HEK293 (cell line): ENCODE measurements at regions not wholly inside any gene's neighbourhood (a gene's known extent, or its start where the extent isn't known, plus 50 kb on each side); places are given as distances from the start of the nearest gene placed in this dataset.

ENCODE experiments used
- CTCF ChIA-PET: fragments of 350-600 bp; formaldehyde crosslinking; extraction: SDS; loops from one replicate; lab custom pipeline; 2021; ENCODE audit warnings: antibody characterized with exemption; lab: Yijun Ruan, JAX
- POLR2A ChIA-PET: fragments of 300-600 bp; formaldehyde crosslinking; extraction: SDS; loops from one replicate; lab custom pipeline; 2020; ENCODE audit warnings: antibody characterized with exemption, inconsistent platforms; lab: Yijun Ruan, JAX
- H3K27ac ChIP-seq: fragments of 200-500 bp; sonication (Bioruptor generic); 2 replicates; pipeline ENCODE4 v1.5.1; 2014; ENCODE audit warnings: low read depth, low read length, control low read depth, inconsistent platforms; ENCODE audit errors: extremely low read depth
- H3K36me3 ChIP-seq, 2 experiments: fragments of 200-500 bp in 1 of 2; sonication (Bioruptor generic) in 1 of 2; 1 replicate in 1 of 2; 2 replicates in 1 of 2; pipeline ENCODE4 v1.5.1; 2014 to 2017; ENCODE audit warnings: inconsistent platforms in 2 of 2, low read length in 2 of 2; ENCODE audit not compliant: control insufficient read depth in 2 of 2, insufficient read depth in 1 of 2
- H3K4me1 ChIP-seq: fragments of 200-500 bp; sonication (Bioruptor generic); 2 replicates; pipeline ENCODE4 v1.5.1; 2014; ENCODE audit warnings: mild to moderate bottlenecking, low read length, inconsistent platforms; ENCODE audit not compliant: control insufficient read depth, insufficient read depth
- H3K4me3 ChIP-seq: 2 replicates; pipeline ENCODE4 v1.5.1; 2011; ENCODE audit warnings: low read depth, mild to moderate bottlenecking, control low read depth, low read length, moderate library complexity
- H3K9me3 ChIP-seq: fragments of 200-500 bp; sonication (Bioruptor generic); 2 replicates; pipeline ENCODE4 v1.5.1; 2014; ENCODE audit warnings: low read depth, low read length, inconsistent platforms; ENCODE audit not compliant: control insufficient read depth, insufficient read depth
- CTCF ChIP-seq: fragments of 450-650 bp; formaldehyde crosslinking; IDR thresholded peaks from 2 replicates; pipeline ENCODE4 v1.5.1; 2016; ENCODE audit warnings: missing biosample characterization, missing genetic modification characterization
- GLIS2 ChIP-seq: fragments of 450-650 bp; formaldehyde crosslinking; IDR thresholded peaks from 2 replicates; pipeline ENCODE4 v1.5.1; 2016; ENCODE audit warnings: missing biosample characterization, missing genetic modification characterization
- SCRT1 ChIP-seq: fragments of 450-650 bp; formaldehyde crosslinking; IDR thresholded peaks from 2 replicates; pipeline ENCODE4 v1.5.1; 2016; ENCODE audit warnings: missing biosample characterization, missing genetic modification characterization, borderline replicate concordance
- YY2 ChIP-seq: fragments of 450-650 bp; formaldehyde crosslinking; IDR thresholded peaks from 2 replicates; pipeline ENCODE4 v1.5.1; 2016; ENCODE audit warnings: missing biosample characterization, missing genetic modification characterization
- ZNF132 ChIP-seq: fragments of 450-650 bp; formaldehyde crosslinking; IDR thresholded peaks from 2 replicates; pipeline ENCODE4 v1.5.1; 2017; ENCODE audit warnings: missing biosample characterization, missing genetic modification characterization, borderline replicate concordance
- ZNF140 ChIP-seq: fragments of 450-650 bp; formaldehyde crosslinking; IDR thresholded peaks from 2 replicates; pipeline ENCODE4 v1.5.1; 2016; ENCODE audit warnings: missing biosample characterization, missing genetic modification characterization
- ZNF16 ChIP-seq: fragments of 450-650 bp; formaldehyde crosslinking; IDR thresholded peaks from 2 replicates; pipeline ENCODE4 v1.5.1; 2016; ENCODE audit warnings: low read depth, missing biosample characterization, missing genetic modification characterization
- ZNF174 ChIP-seq: fragments of 450-650 bp; formaldehyde crosslinking; IDR thresholded peaks from 2 replicates; pipeline ENCODE4 v1.5.0; 2017; ENCODE audit warnings: missing biosample characterization, mild to moderate bottlenecking, missing genetic modification characterization
- ZNF221 ChIP-seq: fragments of 450-650 bp; formaldehyde crosslinking; IDR thresholded peaks from 2 replicates; pipeline ENCODE4 v1.5.1; 2017; ENCODE audit warnings: missing biosample characterization, missing genetic modification characterization, borderline replicate concordance
- ZNF280C ChIP-seq: fragments of 450-650 bp; formaldehyde crosslinking; IDR thresholded peaks from 2 replicates; pipeline ENCODE4 v1.5.1; 2016; ENCODE audit warnings: missing biosample characterization, missing genetic modification characterization
- ZNF292 ChIP-seq: fragments of 450-650 bp; formaldehyde crosslinking; IDR thresholded peaks from 2 replicates; pipeline ENCODE4 v1.5.1; 2016; ENCODE audit warnings: low read depth, missing biosample characterization, missing genetic modification characterization, borderline replicate concordance
- ZNF302 ChIP-seq: fragments of 450-650 bp; formaldehyde crosslinking; IDR thresholded peaks from 2 replicates; pipeline ENCODE4 v1.5.1; 2016; ENCODE audit warnings: missing biosample characterization, missing genetic modification characterization, low read depth
- ZNF426 ChIP-seq: fragments of 450-650 bp; formaldehyde crosslinking; IDR thresholded peaks from 2 replicates; pipeline ENCODE4 v1.5.1; 2017; ENCODE audit warnings: missing biosample characterization, missing genetic modification characterization, mild to moderate bottlenecking, inconsistent platforms, moderate library complexity
- ZNF488 ChIP-seq: fragments of 450-650 bp; formaldehyde crosslinking; IDR thresholded peaks from 2 replicates; pipeline ENCODE4 v1.5.1; 2016; ENCODE audit warnings: missing biosample characterization, missing genetic modification characterization
- ZNF510 ChIP-seq: fragments of 450-650 bp; formaldehyde crosslinking; IDR thresholded peaks from 2 replicates; pipeline ENCODE4 v1.5.1; 2018; ENCODE audit warnings: mild to moderate bottlenecking, missing genetic modification characterization, missing biosample characterization; ENCODE audit not compliant: insufficient replicate concordance
- ZNF654 ChIP-seq: fragments of 450-650 bp; formaldehyde crosslinking; IDR thresholded peaks from 2 replicates; pipeline ENCODE4 v1.5.1; 2016; ENCODE audit warnings: low read depth, missing biosample characterization, missing genetic modification characterization
- ZNF664 ChIP-seq: fragments of 450-650 bp; formaldehyde crosslinking; IDR thresholded peaks from 2 replicates; pipeline ENCODE4 v1.5.1; 2016; ENCODE audit warnings: missing biosample characterization, missing genetic modification characterization
- ZNF670 ChIP-seq: fragments of 450-650 bp; formaldehyde crosslinking; IDR thresholded peaks from 2 replicates; pipeline ENCODE4 v1.5.1; 2016; ENCODE audit warnings: missing biosample characterization, missing genetic modification characterization, low read depth
- ZNF747 ChIP-seq: fragments of 450-650 bp; formaldehyde crosslinking; IDR thresholded peaks from 2 replicates; pipeline ENCODE4 v1.5.1; 2016; ENCODE audit warnings: missing biosample characterization, missing genetic modification characterization
- ZNF768 ChIP-seq: fragments of 450-650 bp; formaldehyde crosslinking; IDR thresholded peaks from 2 replicates; pipeline ENCODE4 v1.5.1; 2018; ENCODE audit warnings: missing biosample characterization, mild to moderate bottlenecking, missing genetic modification characterization
- ZSCAN16 ChIP-seq: fragments of 450-650 bp; formaldehyde crosslinking; IDR thresholded peaks from 2 replicates; pipeline ENCODE4 v1.5.1; 2016; ENCODE audit warnings: missing biosample characterization, missing genetic modification characterization
- ZSCAN30 ChIP-seq: fragments of 450-650 bp; IDR thresholded peaks from 2 replicates; pipeline ENCODE4 v1.5.1; 2018; ENCODE audit warnings: missing biosample characterization, mild to moderate bottlenecking, missing genetic modification characterization, moderate library complexity
- ZSCAN4 ChIP-seq: fragments of 450-650 bp; formaldehyde crosslinking; IDR thresholded peaks from 2 replicates; pipeline ENCODE4 v1.5.1; 2017; ENCODE audit warnings: missing biosample characterization, missing genetic modification characterization

GRCh38 chr12:115144425-115144824 is 460.4 kb upstream of the TBX3 start:
- CTCF ChIA-PET, result no interaction called here
- POLR2A ChIA-PET, result no interaction called here
- TF ChIP-seq ZNF302 (no peak), ZSCAN16 (no peak), ZNF16 (no peak), ZSCAN30 (no peak), ZNF747 (tag by site-specific recombination) (no peak), ZNF140 (no peak), ZNF426 (no peak), ZNF280C (no peak), ZNF221 (tag by site-specific recombination) (no peak), ZNF174 (tag by site-specific recombination) (no peak), ZSCAN4 (tag by site-specific recombination) (no peak), ZNF670 (tag by site-specific recombination) (no peak), ZNF132 (tag by site-specific recombination) (no peak)
- H3K4me3 ChIP-seq, result no peak overlapping the region
- no peak overlapping the region for H3K27ac ChIP-seq
- no peaks in the 10 kb centered on the region for H3K36me3 ChIP-seq
- no peaks in the 10 kb centered on the region for H3K9me3 ChIP-seq
- no peaks in the 10 kb centered on the region for H3K4me1 ChIP-seq

GRCh38 chr12:115140981-115141655 is 457.1 kb upstream of the TBX3 start:
- Histone ChIP-seq H3K27ac (no peak overlapping the region), H3K4me1 (no peaks in the 10 kb centered on the region), H3K36me3 (no peaks in the 10 kb centered on the region), H3K9me3 (no peaks in the 10 kb centered on the region), H3K4me3 (no peak overlapping the region)
- TF ChIP-seq ZNF510 (tag by site-specific recombination) (no peak), YY2 (tag by site-specific recombination) (no peak)
- ChIA-PET CTCF (interaction anchor here (0.8 kb wide), 1 partner anchor 68 kb away, joined by 3 read pairs; no protein-coding TSS in a partner anchor), POLR2A (no interaction called here)

GRCh38 chr12:115137812-115138521 is 454.0 kb upstream of the TBX3 start:
- Histone ChIP-seq H3K36me3 (no peaks in the 10 kb centered on the region), H3K4me1 (no peaks in the 10 kb centered on the region), H3K27ac (no peak overlapping the region), H3K9me3 (no peaks in the 10 kb centered on the region), H3K4me3 (no peak overlapping the region)
- CTCF ChIA-PET, result interaction anchor here (0.6 to 0.7 kb wide), 2 partner anchors 253 to 770 kb away, joined by 3 to 5 read pairs; no protein-coding TSS in a partner anchor
- POLR2A ChIA-PET, result no interaction called here
- no peak for TF ChIP-seq SCRT1 (tag by site-specific recombination)
- TF ChIP-seq ZNF654 (tag by site-specific recombination), result no peak
- no peak for TF ChIP-seq GLIS2 (tag by site-specific recombination)
- no peak for TF ChIP-seq ZNF292
- no peak for TF ChIP-seq ZNF664 (tag by site-specific recombination)
- no peak for TF ChIP-seq ZNF768 (tag by site-specific recombination)
- no peak for TF ChIP-seq ZNF302
- TF ChIP-seq ZNF221 (tag by site-specific recombination), result no peak
- no peak for TF ChIP-seq ZNF488 (tag by site-specific recombination)
- TF ChIP-seq ZSCAN4 (tag by site-specific recombination), result no peak
- no peak for TF ChIP-seq CTCF
- no peak for TF ChIP-seq ZSCAN30
